CD4-positive, alpha-beta T cell treated with Interleukin-15 for 4 hours (primary cell): ENCODE measurements at regions not wholly inside any gene's neighbourhood (a gene's known extent, or its start where the extent isn't known, plus 50 kb on each side); places are given as distances from the start of the nearest gene placed in this dataset.
"Not testable (repeated sequence)": the region's sequence is repeated elsewhere in the genome, so short reads cannot be mapped to it uniquely, and the experiment has no call there.

ENCODE experiments used
- DNase-seq: peaks from one replicate; pipeline ENCODE4 v3.0.0-alpha.2; 2020; ENCODE audit warnings: low spot score

DNA sequence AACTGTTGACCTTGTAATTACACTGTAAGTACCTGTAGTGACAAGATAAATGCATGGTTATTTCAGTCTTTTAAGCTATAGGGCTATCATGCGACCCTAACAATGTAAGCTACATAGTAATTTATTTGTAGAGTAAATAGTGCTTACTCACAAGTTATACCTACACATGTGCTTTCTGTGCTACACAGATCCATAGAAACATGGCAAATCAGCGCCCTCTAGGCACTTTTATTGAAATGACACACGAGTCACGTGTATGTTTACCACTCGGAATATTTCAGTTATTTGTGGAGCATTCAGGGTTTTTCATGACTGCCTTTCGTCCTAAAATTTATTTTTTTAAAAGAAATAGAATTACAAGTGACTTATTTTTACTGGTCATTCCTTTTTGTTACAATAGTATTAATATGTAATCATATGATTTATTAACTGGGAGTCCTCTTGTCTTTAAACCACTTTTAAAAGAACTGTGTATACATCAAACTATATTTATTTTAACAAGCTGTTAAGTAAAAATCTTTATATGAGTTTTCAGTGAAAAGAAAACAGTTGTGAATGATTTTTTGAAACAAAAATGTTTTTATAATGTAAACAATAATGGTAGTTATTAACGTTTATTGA, 1242.3 kb upstream of the WWC1 start:
- DNase-seq = peak; percentile 2

DNA sequence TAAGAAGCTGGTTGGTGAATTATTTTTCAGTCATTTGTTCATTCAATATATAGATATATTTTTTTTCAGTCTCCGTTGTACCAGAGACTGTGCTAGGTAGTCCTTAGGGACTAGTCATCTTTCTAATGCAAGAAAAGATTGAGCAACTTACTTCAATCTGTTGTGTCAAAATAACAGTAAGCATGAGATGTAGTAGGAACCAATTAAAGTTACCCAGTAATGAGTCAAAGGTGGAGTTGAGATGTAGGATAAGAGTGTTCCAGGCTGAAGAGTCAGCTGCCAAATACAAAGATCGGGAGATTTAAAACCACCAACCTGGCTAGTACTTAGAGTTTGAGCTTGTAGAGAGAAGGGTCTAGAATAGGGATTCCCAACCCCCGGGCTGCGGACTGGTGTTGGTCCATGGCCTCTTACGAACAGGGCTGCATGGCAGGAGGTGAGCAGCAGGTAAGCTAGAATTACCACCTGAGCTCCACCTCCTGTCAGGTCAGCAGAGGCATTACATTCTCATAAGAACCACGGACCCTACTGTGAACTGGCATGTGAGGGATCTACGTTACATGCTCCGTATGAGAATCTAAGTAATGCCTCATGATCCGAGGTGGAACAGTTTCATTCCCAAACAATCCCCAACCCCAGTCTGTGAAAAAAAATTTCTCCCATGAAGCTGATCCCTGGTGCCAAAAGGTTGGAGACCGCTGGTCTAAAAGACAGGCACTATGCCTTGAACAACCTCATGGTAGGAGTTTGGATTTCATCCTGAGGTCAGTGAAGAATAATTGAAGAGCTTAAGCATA, 1241.5 kb upstream of the WWC1 start:
- DNase-seq = no peak

DNA sequence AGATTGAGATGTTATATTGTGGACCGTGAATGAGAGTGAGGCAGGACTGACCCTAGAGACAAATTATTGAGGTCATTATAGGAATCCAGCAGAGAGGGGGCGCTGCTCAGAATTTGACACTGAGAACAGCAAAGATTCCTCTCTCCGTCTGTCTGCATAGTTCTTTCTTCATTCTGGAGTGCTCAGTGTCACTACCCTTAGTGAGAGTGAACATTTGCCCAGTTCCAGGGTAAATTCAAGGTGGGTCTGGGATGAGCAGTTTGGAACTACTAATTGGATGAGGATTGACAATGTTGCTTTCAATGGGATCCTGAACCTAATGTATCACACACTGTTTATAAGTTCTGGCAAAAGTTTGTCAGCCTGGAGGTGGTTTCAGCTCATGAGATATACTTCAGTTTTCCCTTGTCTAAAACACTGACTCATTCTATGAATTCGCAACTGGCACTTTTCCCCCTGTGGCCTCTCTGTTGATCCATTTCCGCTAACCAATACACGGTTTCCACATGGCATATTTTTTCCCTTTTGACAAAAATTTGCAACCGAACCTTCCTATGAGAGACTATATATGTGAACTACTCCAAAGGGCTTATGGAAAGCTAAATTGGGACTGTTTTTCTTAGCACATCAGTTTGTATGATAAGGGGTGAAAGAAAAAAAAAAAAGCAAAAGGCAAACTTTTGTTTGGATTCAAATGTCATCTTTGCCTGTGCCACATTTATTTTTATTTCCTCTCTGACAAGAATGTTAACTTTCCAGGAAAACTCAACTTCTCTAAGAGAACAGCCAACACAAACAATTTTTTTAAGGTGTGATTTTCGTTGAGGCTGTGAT, 1240.7 kb upstream of the WWC1 start:
- DNase-seq = no peak

DNA sequence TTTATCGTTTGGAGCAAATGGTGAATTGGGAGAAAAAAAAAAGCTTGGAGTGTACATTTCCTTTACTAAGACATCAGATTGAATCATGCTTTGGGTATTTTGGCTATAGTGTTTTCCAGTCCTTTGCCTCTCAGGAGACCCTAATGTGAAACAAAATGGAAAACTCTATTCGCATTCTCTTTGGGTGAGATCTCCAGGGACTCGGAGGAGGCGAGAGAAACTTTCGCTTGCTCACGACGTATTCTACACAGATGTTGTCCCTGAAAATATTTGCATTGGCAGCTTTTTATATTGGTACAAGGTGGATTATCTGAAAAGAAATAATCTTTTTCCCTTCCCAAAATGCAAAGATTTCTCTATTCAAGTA, 1240.1 kb upstream of the WWC1 start:
- DNase-seq = no peak

DNA sequence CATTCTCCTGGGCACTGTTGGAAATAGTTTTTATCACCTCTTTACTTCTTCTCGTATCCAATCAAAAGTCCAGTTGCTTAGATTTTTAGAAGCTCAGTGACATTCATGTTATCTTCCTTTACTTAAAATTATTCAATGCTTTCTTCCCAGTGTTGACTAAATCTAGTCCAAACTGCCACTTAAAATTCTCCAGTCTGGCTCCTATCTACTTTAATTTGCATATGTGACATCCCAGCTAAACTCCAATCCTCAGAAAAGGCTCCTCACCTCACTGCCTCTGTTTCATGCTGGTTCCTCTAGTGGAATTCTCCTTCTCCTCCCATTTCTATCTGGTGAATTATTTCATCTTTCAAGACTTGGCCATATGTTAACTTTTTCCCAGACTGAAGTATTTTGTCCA, 1238.7 kb upstream of the WWC1 start:
- DNase-seq = no peak

DNA sequence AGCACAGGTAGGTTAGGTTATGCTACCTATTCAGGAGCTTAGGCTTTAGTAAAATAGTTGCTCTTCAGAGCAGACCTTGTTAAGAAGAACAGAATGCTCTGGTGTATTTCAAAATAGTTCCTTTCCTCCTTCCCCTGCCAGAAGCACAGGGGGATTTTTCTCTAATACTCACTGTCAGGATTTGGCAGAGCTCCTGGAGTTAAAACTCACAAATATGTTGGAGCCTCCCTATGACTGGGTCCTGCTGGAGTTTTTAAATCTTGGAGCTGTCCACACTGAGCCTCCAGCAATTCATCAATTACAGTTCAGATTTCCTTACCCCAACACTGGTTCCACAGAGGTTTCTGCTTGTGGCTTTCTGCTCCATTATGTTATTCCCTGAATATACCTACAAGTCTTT, 1233.8 kb upstream of the WWC1 start:
- DNase-seq = no peak

DNA sequence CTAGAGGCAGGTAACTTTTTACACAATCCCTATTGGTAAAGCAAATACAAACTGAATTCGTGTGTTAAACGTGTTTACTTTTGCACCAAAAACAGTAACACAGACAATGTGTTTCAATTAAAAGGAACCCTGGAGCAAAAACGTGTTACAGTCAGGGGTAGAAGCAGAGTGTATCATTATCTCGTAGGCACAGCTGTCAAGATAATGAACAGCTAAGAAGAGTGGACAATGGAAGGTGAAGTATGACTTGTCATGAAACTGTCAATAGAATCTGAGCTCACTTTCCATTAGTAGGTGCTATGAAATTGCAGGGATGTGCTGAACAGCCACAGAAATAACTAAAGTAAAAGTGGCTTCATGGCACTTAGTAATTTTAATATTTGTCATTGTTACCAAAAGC, 1229.8 kb upstream of the WWC1 start:
- no peak for DNase-seq

DNA sequence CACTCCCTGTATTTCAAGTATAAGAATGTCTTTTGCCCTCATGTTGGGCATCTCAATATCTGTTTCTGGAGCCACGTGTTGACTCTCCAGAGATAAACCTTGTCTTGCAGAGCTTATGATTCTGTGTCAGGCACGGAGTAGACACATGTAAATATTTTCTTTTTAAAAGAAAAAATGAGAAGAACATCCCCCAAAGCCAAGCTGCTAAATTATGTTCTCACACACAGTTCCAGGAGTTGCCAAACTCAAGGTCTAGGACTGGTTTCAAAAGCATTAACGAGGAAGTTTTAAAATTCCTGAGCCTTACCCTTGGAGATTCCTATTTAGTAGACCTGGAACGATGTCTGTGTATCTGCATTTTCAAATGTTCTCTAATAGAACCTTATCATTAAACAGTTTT, 1228.3 kb upstream of the WWC1 start:
- no peak for DNase-seq

DNA sequence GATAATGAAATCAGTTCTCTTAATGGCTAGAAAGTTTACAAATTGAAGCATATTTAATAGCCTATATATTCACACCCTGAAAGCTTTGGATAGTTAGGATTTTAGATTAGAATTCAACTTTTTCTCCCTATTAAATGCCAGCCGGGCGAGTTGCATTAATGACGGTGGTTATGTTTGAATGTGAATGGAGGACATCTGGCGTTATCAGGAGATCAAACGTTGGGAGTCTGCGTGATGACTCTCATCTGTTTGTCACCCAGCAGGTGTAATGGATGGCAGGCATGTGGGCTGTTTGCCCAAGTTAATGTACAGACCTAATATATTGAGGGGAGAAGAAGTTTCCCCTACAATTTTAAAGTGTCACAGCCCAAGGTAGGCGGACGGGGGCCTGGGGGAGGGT, 1227.7 kb upstream of the WWC1 start:
- DNase-seq = no peak

DNA sequence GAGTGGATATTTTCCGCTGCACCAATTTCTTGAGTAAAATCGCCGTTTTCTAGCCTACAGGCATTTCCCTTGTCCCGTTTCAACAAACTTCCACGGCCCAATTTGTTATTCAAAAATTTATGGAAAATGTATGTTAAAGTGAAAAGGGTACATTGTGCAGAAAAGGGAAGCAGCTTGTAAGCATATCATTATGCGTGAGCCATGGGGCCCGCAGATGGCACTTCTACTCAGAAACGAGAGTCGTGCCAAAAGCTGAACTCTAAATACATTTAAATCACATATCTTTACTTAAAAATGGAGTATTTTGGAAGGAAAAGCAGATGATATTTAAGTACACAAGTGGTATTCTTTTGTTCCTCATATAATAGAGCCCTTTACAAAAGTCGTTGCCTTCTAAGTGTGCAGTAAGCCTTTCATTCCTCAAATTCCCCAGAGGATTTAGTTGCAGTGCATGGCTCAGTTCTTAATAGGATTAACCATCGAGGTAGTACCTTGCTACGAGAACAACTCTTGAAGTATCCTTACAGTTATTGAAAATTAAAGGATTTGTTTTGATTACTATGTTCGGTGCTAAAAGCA, 1227.2 kb upstream of the WWC1 start:
- DNase-seq = no peak

DNA sequence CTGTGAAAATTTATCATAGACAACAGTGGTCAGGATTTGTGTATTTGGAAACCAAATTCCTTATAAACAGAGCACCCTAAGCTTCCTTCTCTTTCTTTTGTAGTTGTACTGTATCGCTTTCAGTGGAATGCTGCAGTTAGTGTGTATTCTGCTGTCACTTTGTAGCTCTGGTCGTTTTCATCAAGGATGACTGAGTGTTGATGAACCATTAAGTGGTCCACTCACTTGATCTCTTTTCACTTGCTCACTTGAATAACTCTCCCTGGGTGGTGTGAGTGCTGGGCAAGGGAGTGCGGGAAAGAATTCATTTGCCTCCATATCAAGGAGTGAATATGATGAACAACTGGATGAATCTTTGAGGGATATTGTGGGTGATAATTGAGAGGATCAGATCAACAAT, 1225.7 kb upstream of the WWC1 start:
- DNase-seq = no peak

DNA sequence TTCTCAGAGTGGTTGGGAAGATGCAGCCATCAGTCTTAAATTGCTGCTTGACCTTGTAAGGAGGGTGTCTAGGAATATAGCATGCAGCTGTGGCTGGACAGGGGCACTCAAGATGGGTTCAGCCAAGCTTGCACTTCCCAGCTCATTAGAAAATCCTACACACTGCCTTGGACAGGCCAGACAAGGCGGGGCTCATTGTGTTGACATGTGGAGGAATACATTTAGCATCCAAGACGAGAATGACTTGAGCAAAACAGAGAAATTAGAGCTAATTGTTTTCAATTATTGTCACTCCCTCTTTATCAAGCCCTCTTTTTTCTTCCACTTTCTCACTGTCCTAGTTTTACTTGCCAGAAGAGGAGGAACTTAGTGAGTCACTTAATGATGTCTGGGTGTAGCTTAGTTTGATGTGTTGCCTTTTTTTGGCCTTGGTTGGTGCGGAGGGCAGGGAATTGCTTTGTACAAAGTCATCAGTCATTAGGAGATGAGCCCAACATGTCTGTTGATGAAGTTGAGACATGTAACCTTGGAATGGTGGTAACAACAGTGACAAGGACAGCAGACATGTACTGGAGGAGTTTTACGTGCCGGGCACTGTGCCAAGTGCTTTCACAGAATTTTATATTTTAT, 1219.3 kb upstream of the WWC1 start:
- DNase-seq = no peak

DNA sequence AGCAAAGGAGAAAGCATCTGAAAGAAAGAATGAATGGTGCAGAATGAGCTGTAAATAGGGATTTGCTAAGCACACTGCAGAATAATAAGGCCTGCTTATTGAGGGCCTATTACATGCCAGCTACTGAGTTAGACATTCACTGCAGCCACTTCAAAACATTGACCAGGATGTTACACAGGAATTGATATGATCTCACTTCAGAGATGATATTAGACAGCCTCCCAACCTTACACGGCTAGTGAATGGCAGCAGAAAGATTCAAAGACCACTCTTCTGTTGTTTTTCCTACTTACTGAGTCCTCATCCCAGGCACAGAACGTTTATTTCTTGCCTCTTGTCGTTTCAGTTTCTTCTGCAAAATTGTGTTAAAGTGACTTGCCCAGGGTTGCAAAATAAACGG, 1209.9 kb upstream of the WWC1 start:
- no peak for DNase-seq

DNA sequence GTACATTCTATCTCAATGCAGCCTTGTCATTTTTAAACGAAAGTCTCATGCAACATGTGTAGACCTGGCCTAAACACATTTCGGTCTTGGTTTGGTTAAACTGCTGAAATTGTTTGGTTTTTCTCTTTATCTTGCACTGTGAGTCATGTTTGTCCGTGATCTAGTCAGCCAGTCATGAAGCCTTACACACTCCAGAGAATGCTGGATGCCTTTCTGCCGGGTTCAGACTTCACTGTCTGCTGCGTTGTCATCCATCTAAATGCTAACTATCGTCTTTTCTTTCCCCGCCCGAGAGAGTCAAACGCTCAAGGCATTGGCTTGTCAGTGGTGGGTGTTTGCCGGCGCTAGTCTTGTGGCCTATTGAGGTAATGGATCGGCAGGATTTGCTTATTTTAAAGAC, 1194.6 kb upstream of the WWC1 start:
- DNase-seq = no peak

DNA sequence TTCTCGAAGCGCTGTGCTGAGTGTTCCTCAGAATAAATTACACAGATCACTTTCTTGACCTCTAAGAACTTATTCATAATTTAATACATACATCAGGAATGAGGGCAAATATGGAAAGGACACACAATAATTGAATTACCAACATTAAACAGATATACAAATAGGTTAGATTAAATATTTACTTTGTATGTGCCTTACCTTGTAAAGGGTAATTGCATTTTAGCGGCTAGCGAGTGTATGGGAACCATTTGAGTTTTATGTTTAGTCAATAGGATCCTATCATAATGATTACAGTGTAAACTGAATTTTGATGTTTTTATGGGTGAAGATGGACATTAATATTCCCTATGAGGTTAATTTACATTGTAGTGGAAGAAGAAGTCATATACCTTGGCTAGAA, 1187.1 kb upstream of the WWC1 start:
- DNase-seq = no peak

DNA sequence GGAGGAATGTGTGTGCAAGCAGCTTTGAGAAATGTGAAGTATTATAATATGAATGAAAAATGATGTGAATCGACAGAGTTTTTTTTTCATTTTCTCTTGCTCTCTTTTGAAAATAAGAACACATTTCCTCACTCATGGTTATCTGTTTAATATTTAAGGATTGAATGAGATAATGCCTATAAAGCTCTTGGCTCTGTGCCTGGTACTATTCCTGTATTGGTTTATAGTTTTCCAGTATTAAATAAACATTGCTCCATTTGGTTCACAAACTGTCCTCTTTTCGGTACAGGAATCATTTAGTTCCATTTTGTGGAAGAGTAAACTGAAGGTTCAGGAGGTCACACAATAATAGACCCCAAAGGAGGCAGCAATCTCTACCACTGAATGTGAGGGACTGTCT, 1185.5 kb upstream of the WWC1 start:
- no peak for DNase-seq

DNA sequence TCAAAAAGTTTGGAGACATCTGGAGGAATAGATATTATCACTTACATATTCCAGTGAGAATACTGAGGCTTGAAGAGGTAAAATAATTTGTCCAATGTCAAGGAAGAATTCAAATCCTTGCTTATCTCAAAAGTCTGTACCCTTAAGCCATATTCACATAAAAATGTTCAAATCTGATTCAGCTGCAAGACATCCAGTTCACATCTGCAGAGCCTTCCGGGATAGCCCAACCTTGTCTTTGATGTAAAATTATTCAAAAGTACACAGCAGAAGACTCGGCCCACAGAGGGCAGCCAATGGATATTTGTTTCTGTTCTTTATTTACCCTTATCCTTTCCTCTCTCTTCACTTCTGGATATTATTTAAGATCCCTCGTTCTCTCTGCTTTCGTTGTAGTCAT, 1183.8 kb upstream of the WWC1 start:
- no peak for DNase-seq

DNA sequence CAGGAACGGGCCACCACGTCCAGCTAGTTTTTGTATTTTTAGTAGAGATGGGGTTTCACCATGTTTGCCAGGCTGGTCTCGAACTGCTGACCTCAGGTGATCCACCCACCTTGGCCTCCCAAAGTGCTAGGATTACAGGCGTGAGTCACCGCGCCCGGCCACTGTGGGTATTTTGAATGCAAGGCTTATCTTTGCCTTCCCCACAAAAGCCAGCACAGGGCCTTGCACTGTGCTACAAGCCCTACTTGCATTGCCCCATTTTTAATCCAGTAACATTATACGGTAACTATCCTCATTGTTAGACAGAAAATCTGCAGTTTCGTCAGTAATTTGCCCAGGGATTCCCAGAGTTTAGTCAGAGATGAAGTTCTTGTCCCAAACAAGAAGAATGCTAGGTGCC, 1183.2 kb upstream of the WWC1 start:
- not testable (repeated sequence) for DNase-seq

DNA sequence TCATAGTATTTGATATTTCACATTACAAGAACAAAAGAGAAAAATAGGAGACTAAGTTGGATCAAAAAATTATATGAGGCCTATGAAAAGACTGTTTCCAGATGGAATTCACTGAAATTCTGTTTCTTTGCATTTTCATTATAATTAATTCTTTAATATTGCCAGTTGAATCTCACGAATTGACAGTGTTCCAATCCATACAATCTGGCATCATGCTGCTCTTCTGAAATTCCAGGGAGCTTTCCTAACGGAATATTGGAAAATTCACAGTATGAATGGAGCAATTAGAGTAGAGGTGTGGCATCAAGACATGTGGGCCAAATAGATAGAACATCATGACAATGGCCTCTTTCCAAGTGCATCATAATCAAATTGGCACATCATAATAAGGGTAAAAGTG, 1178.9 kb upstream of the WWC1 start:
- no peak for DNase-seq

DNA sequence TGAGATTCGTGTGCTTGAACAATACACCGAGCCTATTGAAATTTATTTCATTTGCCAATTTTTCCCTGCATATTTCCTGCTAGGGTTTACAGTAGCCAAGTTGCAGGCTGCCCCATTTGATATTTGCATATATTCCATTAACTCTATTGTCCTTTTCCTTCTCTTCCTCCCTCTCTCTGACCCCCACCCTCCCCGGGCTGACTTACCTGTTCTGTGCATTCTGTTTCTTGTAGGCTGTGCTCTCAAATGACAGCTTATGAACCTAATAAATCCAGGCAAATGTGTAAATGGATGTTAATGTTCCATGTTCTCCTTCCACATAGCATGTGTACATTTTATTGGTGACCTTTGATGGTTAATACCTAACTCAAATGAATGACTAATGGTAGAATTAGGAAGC, 1169.2 kb upstream of the WWC1 start:
- no peak for DNase-seq

DNA sequence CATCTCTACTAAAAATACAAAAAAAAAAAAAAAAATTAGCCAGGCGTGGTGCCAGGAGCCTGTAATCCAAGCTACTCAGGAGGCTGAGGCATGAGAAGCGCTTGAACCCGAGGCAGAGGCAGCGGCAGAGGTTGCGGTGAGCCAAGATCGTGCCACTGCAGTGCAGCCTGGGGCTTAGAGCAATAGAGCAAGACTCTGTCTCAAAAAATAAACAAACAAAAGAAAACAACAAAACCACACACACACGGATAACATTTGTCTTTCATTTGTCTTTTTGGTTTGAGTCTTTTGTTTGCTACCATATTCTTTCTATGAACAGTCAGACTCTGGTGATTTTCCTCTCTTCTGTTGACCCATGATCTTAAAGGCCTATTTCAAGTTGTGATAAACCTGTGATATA, 1168.3 kb upstream of the WWC1 start:
- DNase-seq = no peak

DNA sequence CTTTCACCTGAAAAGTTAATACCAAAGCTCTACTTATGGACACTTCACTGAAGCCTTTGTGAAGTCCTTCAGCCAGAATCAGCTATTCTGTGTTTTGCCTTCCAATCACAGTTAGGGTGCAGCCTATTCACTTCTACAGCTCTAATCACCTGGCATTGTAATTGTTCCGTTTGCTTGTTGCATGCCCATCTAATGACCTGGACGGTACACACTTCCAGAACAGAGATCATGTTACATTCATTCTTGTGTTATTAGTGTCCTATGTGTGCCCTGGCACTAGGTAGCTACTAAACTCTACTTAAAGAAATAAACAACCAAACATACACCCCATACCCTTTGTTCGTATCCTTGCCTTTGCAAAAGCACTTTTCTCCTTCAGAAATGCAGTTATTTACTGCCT, 1162.9 kb upstream of the WWC1 start:
- no peak for DNase-seq
